HEK293 (cell line): ENCODE measurements at regions not wholly inside any gene's neighbourhood (a gene's known extent, or its start where the extent isn't known, plus 50 kb on each side); places are given as distances from the start of the nearest gene placed in this dataset.

Experiments used
- CTCF ChIP-seq: fragments of 450-650 bp; formaldehyde crosslinking; IDR thresholded peaks from 2 replicates; pipeline ENCODE4 v1.5.1; 2016; ENCODE audit warnings: missing biosample characterization, missing genetic modification characterization
- REST ChIP-seq: fragments of 450-650 bp; formaldehyde crosslinking; IDR thresholded peaks from 2 replicates; pipeline ENCODE4 v1.5.1; 2016; ENCODE audit warnings: missing biosample characterization, missing genetic modification characterization
- YY1 ChIP-seq: fragments of 450-650 bp; formaldehyde crosslinking; IDR thresholded peaks from 2 replicates; pipeline ENCODE4 v1.5.1; 2018; ENCODE audit warnings: missing biosample characterization, missing genetic modification characterization
- ZBTB20 ChIP-seq: fragments of 450-650 bp; formaldehyde crosslinking; IDR thresholded peaks from 2 replicates; pipeline ENCODE4 v1.5.1; 2016; ENCODE audit warnings: missing biosample characterization, missing genetic modification characterization
- ZBTB26 ChIP-seq: fragments of 450-650 bp; formaldehyde crosslinking; optimal IDR thresholded peaks from 2 replicates; pipeline ENCODE3; 2016; ENCODE audit warnings: missing biosample characterization, mild to moderate bottlenecking, missing genetic modification characterization
- ZNF157 ChIP-seq: fragments of 450-650 bp; formaldehyde crosslinking; IDR thresholded peaks from 2 replicates; pipeline ENCODE4 v1.5.1; 2016; ENCODE audit warnings: missing biosample characterization, missing genetic modification characterization
- ZNF175 ChIP-seq: fragments of 450-650 bp; formaldehyde crosslinking; IDR thresholded peaks from 2 replicates; pipeline ENCODE4 v1.5.1; 2016; ENCODE audit warnings: missing biosample characterization, missing genetic modification characterization
- ZNF274 ChIP-seq, 2 experiments: fragments of 200-500 bp in 1 of 2; fragments of 450-650 bp in 1 of 2; sonication (Bioruptor generic) in 1 of 2; formaldehyde crosslinking in 1 of 2; IDR thresholded peaks; 2 replicates each; pipeline versions ENCODE4 v1.5.1 to v1.6.1; 2014 to 2016; ENCODE audit warnings: borderline replicate concordance in 1 of 2, inconsistent platforms in 1 of 2, low read length in 1 of 2, missing biosample characterization in 1 of 2, missing genetic modification characterization in 1 of 2
- ZNF548 ChIP-seq: fragments of 450-650 bp; formaldehyde crosslinking; IDR thresholded peaks from 2 replicates; pipeline ENCODE4 v1.5.1; 2016; ENCODE audit warnings: missing biosample characterization, missing genetic modification characterization
- ZNF629 ChIP-seq: fragments of 450-650 bp; formaldehyde crosslinking; IDR thresholded peaks from 2 replicates; pipeline ENCODE4 v1.5.1; 2017; ENCODE audit warnings: missing biosample characterization, missing genetic modification characterization
- ZNF768 ChIP-seq: fragments of 450-650 bp; formaldehyde crosslinking; IDR thresholded peaks from 2 replicates; pipeline ENCODE4 v1.5.1; 2018; ENCODE audit warnings: missing biosample characterization, mild to moderate bottlenecking, missing genetic modification characterization
- ZNF777 ChIP-seq: fragments of 450-650 bp; formaldehyde crosslinking; IDR thresholded peaks from 2 replicates; pipeline ENCODE4 v1.5.1; 2017; ENCODE audit warnings: missing biosample characterization, missing genetic modification characterization, borderline replicate concordance
- TF ChIP-seq, protein P1 (sequence below): sonication (generic); formaldehyde crosslinking; IDR thresholded peaks from 2 replicates; pipeline ENCODE4 v1.8.1; 2022; ENCODE audit warnings: mild to moderate bottlenecking, moderate library complexity, missing genetic modification reagents
- TF ChIP-seq, protein P2 (sequence below): fragments of 450-650 bp; formaldehyde crosslinking; IDR thresholded peaks from 2 replicates; pipeline ENCODE4 v1.5.1; 2016; ENCODE audit warnings: missing biosample characterization, missing genetic modification characterization, low read depth

- TF ChIP-seq CTCF (tag by site-specific recombination), result no peak
- TF ChIP-seq ZNF175 (tag by site-specific recombination), result no peak
- TF ChIP-seq ZNF777 (tag by site-specific recombination), result no peak
- TF ChIP-seq, protein P1, sequence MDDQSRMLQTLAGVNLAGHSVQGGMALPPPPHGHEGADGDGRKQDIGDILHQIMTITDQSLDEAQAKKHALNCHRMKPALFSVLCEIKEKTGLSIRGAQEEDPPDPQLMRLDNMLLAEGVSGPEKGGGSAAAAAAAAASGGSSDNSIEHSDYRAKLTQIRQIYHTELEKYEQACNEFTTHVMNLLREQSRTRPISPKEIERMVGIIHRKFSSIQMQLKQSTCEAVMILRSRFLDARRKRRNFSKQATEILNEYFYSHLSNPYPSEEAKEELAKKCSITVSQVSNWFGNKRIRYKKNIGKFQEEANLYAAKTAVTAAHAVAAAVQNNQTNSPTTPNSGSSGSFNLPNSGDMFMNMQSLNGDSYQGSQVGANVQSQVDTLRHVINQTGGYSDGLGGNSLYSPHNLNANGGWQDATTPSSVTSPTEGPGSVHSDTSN (CRISPR knock-in tag), result no peak
- TF ChIP-seq REST (tag by site-specific recombination), result no peak
- TF ChIP-seq ZNF548 (tag by site-specific recombination), result no peak
- TF ChIP-seq ZNF157, result no peak
- no peak for TF ChIP-seq ZNF768 (tag by site-specific recombination)
- TF ChIP-seq ZBTB26 (tag by site-specific recombination), result no peak
- TF ChIP-seq ZNF629 (tag by site-specific recombination), result no peak
- TF ChIP-seq, protein P2, sequence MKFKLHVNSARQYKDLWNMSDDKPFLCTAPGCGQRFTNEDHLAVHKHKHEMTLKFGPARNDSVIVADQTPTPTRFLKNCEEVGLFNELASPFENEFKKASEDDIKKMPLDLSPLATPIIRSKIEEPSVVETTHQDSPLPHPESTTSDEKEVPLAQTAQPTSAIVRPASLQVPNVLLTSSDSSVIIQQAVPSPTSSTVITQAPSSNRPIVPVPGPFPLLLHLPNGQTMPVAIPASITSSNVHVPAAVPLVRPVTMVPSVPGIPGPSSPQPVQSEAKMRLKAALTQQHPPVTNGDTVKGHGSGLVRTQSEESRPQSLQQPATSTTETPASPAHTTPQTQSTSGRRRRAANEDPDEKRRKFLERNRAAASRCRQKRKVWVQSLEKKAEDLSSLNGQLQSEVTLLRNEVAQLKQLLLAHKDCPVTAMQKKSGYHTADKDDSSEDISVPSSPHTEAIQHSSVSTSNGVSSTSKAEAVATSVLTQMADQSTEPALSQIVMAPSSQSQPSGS (tag by site-specific recombination), result no peak
- no peak for TF ChIP-seq YY1 (tag by site-specific recombination)
- no peak for TF ChIP-seq ZNF274 (IDR thresholded peaks at IDR 0.05; ENCODE audit: low read length)
- TF ChIP-seq ZNF274 (tag by site-specific recombination; IDR thresholded peaks at IDR 0.05; ENCODE audit: borderline replicate concordance), result no peak
- no peak for TF ChIP-seq ZBTB20 (tag by site-specific recombination)
Observed at GRCh38 chrX:96433409-96434077, 251.1 kb upstream of the DIAPH2 start.
